ENCODE measurements at regions not wholly inside any gene's neighbourhood (a gene's known extent, or its start where the extent isn't known, plus 50 kb on each side); places are given as distances from the start of the nearest gene placed in this dataset.

GRCh38 chr21:22725436-22725835 lies 1727.2 kb downstream of the NCAM2 start:
- no peak overlapping the region for H3K27ac ChIP-seq
- intact Hi-C loops (cut with DNase I; ENCODE audit: low total_unique reads) = no loop called here
- TF ChIP-seq POLR2A (IDR thresholded peaks at IDR 0.05) (no peak), CTCF (IDR thresholded peaks at IDR 0.05) (no peak)
- no peaks in the 10 kb centered on the region for H3K27me3 ChIP-seq
- no peak overlapping the region for H3K4me3 ChIP-seq
- H3K4me1 ChIP-seq = no peaks in the 10 kb centered on the region
- no peak for DNase-seq
- no peaks in the 10 kb centered on the region for H3K36me3 ChIP-seq
- H3K9me3 ChIP-seq = no peaks in the 10 kb centered on the region

GRCh38 chr21:22728091-22728490 lies 1729.9 kb downstream of the NCAM2 start:
- Histone ChIP-seq H3K4me3 (no peak overlapping the region), H3K27ac (no peak overlapping the region), H3K36me3 (no peaks in the 10 kb centered on the region), H3K9me3 (no peaks in the 10 kb centered on the region), H3K4me1 (no peaks in the 10 kb centered on the region), H3K27me3 (no peaks in the 10 kb centered on the region)
- intact Hi-C loops (cut with DNase I; ENCODE audit: low total_unique reads) = no loop called here
- TF ChIP-seq POLR2A (IDR thresholded peaks at IDR 0.05) = no peak
- DNase-seq = no peak

- DNase-seq = no peak
- Histone ChIP-seq H3K4me3 (no peak overlapping the region), H3K9me3 (no peaks in the 10 kb centered on the region), H3K4me1 (no peaks in the 10 kb centered on the region), H3K27ac (no peak overlapping the region), H3K27me3 (no peaks in the 10 kb centered on the region), H3K36me3 (no peaks in the 10 kb centered on the region)
- intact Hi-C loops (cut with DNase I; ENCODE audit: low total_unique reads) = no loop called here
- TF ChIP-seq POLR2A (IDR thresholded peaks at IDR 0.05) = no peak
- no peak for TF ChIP-seq CTCF (IDR thresholded peaks at IDR 0.05)
Observed at GRCh38 chr21:22743085-22743484, 1744.9 kb downstream of the NCAM2 start.

- no peak overlapping the region for H3K4me3 ChIP-seq
- no peaks in the 10 kb centered on the region for H3K4me1 ChIP-seq
- intact Hi-C loops (cut with DNase I; ENCODE audit: low total_unique reads) = no loop called here
- TF ChIP-seq CTCF (IDR thresholded peaks at IDR 0.05) (no peak), POLR2A (IDR thresholded peaks at IDR 0.05) (no peak)
- no peaks in the 10 kb centered on the region for H3K36me3 ChIP-seq
- H3K27ac ChIP-seq = no peak overlapping the region
- H3K9me3 ChIP-seq = no peaks in the 10 kb centered on the region
- H3K27me3 ChIP-seq = no peaks in the 10 kb centered on the region
- DNase-seq = no peak
Observed at GRCh38 chr21:22754746-22755145, 1756.5 kb downstream of the NCAM2 start.

- Histone ChIP-seq H3K27me3 (no peaks in the 10 kb centered on the region), H3K9me3 (no peaks in the 10 kb centered on the region), H3K4me3 (no peak overlapping the region), H3K36me3 (no peaks in the 10 kb centered on the region), H3K27ac (no peak overlapping the region), H3K4me1 (no peaks in the 10 kb centered on the region)
- TF ChIP-seq CTCF (IDR thresholded peaks at IDR 0.05) = no peak
- TF ChIP-seq POLR2A (IDR thresholded peaks at IDR 0.05) = no peak
- intact Hi-C loops (cut with DNase I; ENCODE audit: low total_unique reads) = no loop called here
- DNase-seq = no peak
Observed at GRCh38 chr21:22758478-22758877, 1760.3 kb downstream of the NCAM2 start.

GRCh38 chr21:22762463-22762862 lies 1764.3 kb downstream of the NCAM2 start:
- no peak for DNase-seq
- H3K4me1 ChIP-seq = no peaks in the 10 kb centered on the region
- no peak overlapping the region for H3K27ac ChIP-seq
- intact Hi-C loops (cut with DNase I; ENCODE audit: low total_unique reads) = no loop called here
- H3K27me3 ChIP-seq = no peaks in the 10 kb centered on the region
- H3K36me3 ChIP-seq = no peaks in the 10 kb centered on the region
- no peak for TF ChIP-seq CTCF (IDR thresholded peaks at IDR 0.05)
- no peak for TF ChIP-seq POLR2A (IDR thresholded peaks at IDR 0.05)
- H3K9me3 ChIP-seq = no peaks in the 10 kb centered on the region
- no peak overlapping the region for H3K4me3 ChIP-seq

Data from uterus (tissue), 3 donors.